Fibroblast of skin of left biceps (primary cell): ENCODE measurements at regions not wholly inside any gene's neighbourhood (a gene's known extent, or its start where the extent isn't known, plus 50 kb on each side); places are given as distances from the start of the nearest gene placed in this dataset.
A peak's percentile ranks its signal among the peaks of the same experiment; 100 is the strongest.
"Not testable (repeated sequence)": the region's sequence is repeated elsewhere in the genome, so short reads cannot be mapped to it uniquely, and the experiment has no call there.

Experiments used
- DNase-seq, 2 experiments: peaks; one replicate each; pipeline ENCODE4 v3.0.0-alpha.2; 2013; ENCODE audit warnings: low read depth in 2 of 2

DNA sequence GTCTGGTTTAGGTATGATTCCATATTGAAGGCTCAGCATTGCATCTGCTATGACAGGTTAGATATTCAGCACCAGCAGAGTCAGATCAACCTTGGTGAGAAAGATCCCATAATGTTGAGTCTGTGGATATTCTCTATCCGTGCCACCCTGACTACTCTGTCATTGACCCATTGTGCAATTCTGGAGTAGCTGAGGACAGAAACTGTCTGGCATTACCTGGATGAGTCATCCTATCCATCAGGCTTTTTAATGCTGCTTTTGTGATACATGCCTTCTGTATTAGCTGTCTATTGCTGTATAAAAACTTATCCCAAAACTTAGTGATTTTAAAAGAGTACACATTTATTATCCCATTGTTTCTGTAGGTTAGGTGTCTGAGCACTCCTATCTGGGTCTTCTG, 189.1 kb upstream of the FAT3 start:
- no peak for DNase-seq

DNA sequence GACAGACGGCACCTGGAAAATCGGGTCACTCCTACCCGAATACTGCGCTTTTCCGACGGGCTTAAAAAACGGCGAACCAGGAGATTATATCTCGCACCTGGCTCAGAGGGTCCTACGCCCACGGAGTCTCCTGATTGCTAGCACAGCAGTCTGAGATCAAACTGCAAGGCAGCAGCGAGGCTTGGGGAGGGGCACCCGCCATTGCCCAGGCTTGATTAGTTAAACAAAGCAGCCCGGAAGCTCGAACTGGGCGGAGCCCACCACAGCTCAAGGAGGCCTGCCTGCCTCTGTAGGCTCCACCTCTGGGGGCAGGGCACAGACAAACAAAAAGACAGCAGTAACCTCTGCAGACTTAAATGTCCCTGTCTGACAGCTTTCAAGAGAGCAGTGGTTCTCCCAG, 197.5 kb upstream of the FAT3 start:
- not testable (repeated sequence) for DNase-seq

DNA sequence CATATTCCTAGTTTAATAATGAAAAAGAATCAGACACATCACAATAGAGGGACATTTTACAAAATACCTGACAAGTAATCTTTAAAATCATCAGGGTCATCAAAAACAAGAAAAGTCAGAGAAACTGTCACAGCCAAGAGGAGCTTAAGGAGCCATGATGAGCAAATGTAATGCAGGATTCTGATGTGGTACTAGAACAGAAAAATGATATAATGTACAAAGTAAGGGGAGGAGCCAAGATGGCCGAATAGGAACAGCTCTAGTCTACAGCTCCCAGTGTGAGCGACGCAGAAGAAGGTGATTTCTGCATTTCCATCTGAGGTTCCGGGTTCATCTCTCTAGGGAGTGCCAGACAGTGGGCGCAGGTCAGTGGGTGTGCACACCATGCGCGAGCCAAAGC, 198.0 kb upstream of the FAT3 start:
- no peak for DNase-seq

DNA sequence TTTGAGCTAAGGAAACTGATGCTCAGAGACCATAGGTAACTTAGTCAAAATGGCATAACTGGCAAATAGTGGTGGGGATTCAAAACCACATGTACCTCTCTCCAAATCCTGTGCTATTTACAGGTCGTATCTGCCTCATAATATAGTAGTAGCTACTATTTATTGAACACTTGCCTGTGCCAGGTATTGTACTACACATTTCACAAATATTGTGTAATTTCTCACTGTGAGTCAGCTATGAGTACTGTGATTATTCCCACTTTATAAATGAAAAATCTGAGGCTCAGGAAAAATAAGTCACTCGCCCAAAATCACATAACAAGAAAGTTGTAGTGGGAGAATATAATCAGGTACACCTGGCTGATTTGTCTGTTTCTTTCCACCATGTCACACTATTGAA, 199.8 kb upstream of the FAT3 start:
- no peak for DNase-seq

DNA sequence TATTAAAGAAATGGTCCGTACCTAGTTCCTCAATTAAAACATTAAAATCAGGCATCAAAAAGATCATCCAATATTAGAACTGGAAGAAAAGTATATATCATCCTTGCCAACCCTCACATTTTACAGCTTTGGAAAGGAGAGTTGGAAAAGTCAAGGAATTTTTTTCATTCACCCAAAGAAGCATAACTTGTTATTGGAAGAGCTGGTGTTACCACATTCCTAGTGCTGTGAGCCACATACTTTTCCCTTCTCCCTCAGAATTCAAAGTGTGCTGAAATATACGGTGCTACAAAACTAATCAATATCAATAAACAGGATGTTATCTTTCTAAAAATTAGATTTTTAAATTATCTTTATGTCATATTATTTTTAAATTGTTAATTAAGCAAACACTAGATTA, 202.1 kb upstream of the FAT3 start:
- no peak for DNase-seq

DNA sequence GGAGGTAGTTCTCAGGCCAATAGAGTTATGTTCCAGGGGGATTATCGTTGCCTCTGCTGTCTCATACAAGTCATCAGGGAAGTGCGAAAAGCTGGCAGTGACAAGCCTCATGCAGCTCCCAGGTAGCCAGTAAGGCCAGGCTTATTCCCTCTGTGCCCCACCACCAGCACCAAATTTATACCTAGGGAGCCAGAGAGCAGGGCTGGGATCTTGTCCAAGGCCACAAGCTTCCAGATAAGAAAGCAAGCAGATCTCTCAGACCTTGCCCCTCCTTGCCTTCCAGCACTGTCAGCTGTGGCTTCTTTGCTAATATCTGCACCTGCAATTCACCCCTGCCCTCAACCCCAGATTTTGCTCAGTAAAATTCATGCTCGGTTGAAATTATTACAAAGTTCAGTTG, 206.3 kb upstream of the FAT3 start:
- no peak for DNase-seq

DNA sequence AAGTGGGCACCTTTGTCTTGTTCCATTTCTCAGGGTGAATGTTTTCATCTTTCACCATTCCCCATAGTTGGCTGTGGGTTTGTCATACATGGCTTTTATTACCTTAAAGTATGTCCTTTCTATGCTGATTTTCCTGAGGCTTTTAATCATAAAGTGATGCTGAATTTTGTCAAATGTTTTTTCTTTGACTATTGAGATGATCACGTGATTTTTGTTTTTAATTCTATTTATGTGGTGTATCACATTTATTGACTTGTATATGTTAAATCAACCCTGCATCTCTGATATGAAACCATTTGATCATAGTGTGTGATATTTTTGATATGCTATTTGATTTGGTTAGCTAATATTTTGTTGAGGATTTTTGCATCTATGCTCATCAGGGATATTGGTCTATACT, 216.4 kb upstream of the FAT3 start:
- no peak for DNase-seq

DNA sequence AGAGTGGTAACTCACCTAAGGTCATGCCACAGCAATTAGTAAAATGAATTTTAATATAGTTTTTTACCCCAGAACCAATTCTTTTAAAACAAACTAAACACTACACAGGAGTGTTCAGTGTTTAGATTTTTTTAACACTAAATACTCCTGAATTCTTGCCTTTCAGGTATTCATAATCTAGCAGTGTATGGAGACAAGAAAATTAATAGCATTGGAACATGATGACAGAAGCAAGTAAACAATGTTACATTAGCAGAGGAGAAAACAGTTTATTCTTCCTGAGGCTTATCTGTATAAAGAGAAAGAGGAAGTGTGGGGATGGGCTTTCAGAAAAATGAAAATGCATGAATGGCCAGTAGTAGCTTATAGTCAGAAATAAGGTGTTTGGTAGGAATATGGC, 222.1 kb upstream of the FAT3 start:
- DNase-seq = no peak

DNA sequence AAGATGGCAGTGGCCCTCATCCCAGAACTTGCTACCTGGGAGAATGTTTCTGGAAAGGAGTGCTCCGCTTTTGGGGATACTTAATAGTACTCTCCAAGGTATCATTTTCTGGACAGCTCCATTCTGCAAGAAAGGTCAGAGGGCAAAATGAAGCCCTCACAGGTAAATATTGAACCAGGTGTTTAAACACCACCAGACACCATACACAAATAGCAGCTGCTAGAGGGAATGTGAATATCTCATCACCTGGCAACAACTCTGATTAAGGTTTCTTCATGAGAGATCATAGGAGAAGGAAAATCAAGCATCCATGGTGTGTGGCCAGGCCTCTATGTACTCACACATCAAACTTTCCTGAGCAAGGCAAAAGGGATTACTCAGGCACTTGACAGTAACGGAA, 226.1 kb upstream of the FAT3 start:
- DNase-seq = no peak

DNA sequence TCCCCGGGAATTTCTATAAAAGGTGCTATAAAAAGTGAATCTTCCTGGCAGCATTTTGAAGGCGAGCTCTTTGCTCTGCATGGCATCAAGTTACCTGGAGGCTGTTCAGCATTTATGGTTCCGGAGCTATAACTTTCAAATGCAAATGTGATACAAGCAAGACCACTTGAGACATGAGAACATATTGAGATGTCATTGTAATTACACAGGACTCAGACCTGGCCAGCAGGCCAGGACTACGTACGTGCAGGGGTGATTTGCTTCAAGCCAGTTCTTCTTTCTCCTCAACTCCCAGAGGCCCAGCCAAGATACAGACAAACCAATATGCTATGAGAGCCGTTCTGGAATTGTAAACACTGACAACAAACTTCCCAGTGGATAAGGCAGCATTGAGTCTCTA, 227.4 kb upstream of the FAT3 start:
- DNase-seq = no peak

DNA sequence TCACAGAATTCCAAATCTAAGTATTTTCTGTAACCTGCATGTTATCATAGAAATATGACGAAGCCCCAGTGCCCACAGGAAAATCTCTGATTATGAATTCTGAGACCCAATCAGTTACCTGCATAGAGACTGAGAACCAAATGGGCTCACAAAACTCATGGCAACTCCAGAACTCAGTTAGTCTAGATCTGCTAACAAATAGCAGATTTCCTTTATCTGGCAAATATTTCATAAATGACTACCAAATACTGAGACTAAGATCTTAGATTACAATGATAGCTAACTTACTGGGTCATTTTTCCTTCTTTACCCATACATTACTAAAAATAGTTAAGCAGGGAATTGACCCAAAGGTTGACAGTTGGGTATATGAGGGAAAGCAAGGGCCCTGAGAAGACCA, 228.1 kb upstream of the FAT3 start:
- no peak for DNase-seq

DNA sequence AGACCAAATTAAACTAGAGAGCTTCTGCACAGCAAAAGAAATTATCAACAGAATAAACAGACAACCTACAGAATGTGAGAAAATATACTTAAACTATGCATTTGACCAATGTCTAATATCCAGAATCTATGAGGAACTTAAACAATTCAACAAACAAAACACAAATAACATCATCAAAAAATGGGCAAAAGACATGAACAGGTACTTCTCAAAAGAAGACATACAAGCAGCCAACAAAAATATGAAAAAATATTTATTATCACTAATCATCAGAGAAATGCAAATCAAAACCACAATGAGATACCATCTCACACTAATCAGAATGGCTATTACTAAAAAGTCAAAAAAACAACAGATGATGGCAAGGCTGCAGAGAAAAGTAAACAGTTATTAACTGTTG, 236.2 kb upstream of the FAT3 start:
- not testable (repeated sequence) for DNase-seq

DNA sequence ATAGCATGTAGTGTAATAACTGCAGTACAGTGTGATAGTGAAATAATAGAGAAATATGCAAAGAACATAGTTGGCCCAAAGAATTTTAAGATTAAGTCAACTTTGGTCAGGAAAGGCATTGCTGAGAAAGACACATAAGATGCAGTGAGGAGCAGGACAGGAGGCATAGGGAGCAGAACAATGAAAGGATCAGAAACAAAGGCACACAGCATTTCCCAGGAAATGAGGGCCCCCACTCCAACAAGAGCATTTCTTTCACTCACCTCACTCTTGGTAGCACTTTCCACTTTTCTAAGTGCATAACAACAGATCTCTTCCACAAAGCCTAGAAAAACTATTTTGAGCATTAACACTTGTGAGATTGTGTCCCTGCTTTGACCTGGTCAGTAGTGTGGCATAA, 238.4 kb upstream of the FAT3 start:
- no peak for DNase-seq

DNA sequence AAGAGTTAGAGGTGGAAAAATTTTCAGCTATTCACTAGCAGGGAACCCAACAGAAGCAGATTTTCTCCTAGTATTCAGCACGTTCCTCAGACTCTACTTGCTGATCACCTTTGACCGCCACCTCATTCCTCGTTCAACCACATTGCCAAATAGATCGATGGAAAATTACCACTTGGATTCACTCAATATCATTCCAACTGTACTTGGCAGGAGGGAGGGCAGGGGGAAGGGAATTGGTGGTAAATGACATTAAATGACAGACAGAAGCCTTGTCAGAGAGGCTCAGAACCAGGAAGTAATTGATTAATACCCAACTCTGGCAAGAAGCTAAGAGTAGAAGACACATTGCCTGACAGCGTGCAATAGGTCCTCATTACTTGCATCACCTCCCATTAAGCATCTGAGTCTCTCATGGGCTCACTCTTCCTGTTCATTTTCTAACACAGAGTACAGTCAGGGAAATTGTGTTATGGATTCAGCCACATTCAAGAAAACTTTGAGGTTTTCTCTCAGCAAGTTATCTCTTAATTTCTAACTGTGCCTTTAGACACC, 240.5 kb upstream of the FAT3 start:
- DNase-seq = no peak

DNA sequence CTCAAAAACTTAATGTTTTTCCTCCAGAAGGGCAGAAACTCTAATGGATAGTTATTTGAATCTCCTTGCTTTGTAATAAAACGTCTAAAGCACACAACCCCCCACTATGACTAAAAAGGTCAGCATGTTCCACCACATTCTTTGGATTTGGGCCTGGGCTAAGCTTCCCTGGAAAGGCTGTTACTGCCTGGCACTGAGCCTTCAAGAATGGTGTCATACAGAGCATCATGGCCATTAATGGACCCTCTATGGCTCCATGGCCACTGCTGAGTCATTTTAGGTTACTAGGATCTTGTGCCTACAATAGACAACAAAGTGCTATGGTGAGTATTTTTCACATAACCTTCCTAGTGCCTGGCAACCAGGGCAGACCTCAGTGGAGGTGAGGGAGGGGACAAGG, 242.6 kb upstream of the FAT3 start:
- DNase-seq = peak; percentile 94 to 96

DNA sequence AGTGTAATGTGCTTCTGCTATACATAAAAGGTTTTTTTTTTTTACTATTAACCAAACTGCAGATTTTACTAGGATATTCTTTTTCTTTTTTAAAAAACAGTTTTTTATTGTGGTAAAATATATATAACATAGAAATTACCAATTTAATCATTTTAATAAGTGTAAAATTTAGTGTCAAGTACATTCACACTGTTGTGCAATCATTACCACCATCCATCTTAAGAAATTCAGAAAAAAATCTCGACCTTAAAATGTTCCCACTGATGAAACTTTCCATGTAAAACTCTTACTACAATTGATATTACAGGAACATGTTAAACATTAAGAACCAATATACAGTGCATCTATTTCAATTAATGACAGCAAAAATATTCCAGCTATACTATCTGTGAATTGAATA, 244.8 kb upstream of the FAT3 start:
- DNase-seq = no peak

DNA sequence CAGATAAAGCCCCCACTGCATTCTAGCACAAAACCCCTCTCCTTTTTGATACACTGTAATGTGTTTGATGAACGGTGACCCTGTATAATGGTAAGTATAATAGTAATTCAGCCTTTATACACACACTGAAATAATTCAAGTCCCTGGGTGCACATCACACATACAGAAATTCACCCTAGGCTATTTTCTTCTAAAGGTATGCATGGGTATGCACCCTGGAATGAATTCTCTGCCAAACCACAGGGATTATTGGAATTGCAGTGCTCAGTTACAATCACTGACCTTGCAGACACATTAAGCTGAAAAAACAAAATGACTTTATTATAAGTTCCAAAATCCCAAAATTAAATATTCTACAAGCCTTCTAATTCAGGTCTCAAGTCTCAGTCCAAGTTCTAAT, 245.9 kb upstream of the FAT3 start:
- peak in 1 of 2 experiments; percentile 15 for DNase-seq

DNA sequence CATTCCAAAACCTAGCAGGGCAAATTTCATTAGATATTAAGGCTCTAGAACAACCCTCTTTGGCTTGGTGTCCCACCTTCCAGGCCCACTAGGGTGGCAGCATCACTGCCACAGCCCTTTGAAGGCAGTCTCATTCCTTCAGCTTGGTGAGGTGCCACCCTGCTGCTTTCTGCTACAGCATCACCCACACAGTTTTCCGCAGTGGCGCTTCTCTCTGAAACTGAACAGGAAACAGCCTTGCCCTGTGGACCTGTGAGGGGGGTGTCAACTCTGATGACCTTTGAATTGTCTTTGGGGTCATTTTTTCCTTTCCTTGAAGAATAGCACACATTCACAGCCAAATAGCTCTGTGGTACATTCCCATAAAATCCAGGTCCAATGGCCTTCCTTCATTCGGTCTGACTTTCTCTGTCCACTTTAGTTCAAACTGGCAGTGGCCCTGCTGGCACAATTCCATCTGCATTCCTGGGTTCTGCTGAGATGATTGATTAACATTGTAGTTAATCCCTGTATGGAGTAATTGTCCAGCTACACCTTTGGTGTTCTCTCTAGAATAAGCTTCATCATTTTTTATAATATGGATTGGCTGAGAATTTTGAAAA, 251.9 kb upstream of the FAT3 start:
- no peak for DNase-seq

DNA sequence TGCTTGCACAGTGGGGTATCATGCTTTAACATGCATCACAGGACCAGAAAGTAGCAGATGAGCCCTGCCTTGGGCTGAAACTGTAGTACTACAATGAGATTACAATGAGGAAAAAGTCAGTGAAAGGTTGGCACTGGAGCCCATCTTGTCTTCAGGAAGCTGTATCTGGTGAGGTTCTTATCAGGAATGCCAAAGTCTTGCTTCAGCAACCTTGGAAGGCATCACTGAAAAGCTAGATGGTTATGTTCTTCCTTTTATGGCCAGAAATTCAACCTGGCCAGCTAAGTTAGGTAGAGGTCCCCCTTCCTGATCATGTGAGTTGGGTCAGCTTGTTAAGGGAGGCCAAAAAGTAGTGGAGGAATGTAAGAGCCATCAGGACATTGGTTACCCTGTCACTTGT, 254.0 kb upstream of the FAT3 start:
- DNase-seq = no peak

DNA sequence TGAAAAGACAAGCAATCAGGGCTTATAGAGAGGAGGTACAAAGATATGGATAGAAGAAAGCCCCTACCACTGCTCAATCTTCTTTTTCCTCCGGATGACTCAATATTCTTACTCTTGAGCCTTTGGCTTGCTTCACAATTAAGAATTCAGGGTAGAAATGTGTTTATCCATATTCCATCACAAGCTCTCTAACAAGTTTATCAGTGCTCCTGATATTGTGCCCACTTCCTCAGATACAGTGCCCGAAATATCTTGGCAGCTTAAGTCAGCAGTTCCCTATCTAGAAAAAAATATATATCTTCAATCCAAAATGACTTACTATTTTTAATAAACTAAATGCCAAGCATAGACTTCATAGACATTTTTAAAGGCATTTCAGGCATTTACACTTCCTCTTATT, 255.1 kb upstream of the FAT3 start:
- no peak for DNase-seq

DNA sequence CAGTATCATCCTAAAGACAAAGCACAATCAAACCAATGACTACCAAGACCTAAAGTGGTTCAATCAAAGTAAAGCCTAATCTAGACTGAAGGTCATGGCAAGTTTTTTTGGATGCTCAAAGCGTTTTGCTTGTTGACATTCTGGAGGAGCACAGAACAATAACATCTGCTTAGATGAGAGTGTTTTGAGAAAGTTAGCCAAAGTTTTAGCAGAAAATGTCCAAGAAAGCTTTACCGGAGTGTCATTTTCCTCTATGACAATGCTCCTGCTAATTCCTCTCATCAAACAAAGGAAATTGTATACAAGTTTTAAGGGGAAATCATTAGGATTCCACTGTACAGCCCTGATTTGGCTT, 256.9 kb upstream of the FAT3 start:
- DNase-seq = no peak

DNA sequence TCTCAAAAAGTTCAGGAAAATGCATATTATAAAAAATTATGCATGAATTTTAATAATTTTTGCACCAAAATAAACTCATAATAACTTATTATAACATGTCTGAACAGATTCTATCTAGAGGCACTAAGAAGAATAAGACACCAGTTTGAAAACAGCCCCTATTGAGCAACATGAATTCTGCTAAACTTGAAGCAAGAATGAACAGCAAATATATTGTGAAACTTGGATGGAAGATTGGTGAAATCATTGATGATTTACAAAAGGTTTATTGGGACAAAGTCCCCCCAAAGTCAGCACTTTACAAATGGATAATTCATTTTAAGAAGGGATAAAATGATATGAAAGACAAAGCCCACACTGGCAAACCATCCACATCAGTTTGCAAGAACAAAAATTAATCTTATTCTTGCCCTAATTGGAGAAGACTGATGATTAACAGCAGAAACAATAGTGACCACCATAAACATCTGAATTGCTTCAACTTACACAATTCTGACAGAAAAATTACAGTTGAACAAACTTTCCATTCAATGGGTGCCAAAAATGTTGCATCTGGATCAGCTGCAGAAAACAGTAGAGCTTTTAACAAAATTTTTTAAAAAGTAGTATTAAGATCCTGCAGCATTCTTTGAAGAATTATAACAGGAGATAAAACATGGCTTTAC, 257.5 kb upstream of the FAT3 start:
- DNase-seq = no peak

DNA sequence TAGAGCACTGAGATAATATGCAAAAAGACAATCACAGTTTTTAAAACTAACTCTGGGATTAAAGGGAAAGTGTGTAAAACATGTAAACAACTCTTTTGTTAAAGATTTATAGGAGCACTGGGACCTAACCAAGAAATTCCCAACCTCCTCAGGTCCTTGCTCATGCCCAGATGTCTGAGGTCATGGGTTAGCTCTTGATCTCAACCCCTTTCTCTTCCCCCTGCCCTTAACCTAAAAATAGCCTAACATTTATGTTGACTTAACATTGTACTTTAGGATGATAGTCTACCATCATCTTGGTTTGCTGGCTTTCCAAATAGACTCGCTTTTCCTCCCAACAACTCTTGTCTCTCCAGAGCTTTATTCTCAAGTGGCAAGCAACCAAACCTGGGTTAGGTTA, 258.2 kb upstream of the FAT3 start:
- DNase-seq = no peak

DNA sequence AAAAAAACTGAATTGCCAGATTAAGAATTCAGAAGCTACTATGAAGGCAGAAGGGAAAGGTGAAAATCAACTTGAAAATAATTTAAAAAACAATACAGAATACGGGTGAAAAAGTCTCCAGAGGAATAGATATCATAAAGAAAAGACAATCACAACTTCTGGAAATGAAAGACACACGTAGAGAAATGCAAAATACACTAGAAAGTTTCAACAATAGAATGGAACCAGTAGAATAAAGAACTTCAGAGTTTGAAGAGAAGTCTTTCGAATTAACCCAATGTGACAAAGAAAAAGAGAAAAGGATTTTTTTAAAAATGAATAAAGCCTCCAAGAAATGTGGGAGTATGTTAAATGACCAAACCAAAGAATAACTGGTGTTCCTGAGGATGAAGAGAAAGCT, 263.8 kb upstream of the FAT3 start:
- no peak for DNase-seq
